GM18508 (cell line): ENCODE measurements at regions not wholly inside any gene's neighbourhood (a gene's known extent, or its start where the extent isn't known, plus 50 kb on each side); places are given as distances from the start of the nearest gene placed in this dataset.

Experiments used
- ATAC-seq: cut with Tn5 transposase; IDR thresholded peaks from one replicate; pipeline ENCODE4 v1.9.1; 2021; ENCODE audit warnings: moderate number of reproducible peaks; ENCODE audit not compliant: insufficient read depth, unreplicated experiment

DNA sequence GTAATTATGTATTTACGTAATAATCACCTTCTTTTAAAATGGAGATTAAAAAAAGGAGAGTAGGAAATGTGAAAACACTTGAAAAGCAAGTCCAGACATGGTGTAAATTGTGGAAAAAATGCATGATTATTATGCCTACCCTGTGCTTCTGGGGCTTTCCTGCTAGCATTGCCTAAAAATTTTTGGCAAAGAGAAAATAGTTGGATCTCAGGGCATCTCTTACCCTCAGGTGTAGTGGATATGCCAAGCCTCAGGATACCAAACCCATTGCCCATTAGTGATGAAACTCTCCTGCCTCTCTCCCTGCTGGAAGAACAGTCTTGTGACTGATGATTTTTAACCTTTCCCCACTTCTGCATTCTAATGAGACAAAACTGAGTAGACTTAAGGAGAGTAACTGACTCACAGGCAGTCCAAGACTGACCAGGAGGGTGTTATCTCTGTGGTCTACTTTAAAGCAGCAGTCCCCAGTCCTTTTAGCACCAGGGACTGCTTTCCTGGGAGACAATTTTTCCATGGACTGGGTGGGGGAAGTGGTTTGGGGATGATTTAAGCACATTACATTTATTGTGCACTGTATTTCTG, 174.6 kb downstream of the ZNF330 start:
- ATAC-seq, result no peak

GRCh38 chr4:141395919-141396318, 175.2 kb downstream of the ZNF330 start:
- no peak for ATAC-seq

DNA sequence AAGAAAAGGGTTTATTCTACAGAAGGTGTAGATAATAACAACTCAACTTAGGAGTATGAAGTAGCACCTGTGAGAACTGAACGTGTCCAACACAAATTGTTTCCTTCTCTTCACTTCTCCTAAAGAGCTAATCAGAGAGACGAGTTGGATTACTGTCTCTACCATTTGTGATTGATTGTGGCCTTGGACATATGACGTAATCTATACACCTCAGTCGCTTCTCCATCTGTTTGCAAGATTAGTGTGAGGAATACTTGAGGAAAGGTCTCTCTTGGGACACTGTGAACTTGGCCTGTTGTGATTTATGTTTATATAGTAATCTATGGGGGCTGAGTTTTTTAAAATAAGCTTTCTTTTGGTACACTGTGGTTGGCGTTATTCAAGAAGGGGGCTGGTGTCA, 182.0 kb downstream of the ZNF330 start:
- ATAC-seq, result no peak

DNA sequence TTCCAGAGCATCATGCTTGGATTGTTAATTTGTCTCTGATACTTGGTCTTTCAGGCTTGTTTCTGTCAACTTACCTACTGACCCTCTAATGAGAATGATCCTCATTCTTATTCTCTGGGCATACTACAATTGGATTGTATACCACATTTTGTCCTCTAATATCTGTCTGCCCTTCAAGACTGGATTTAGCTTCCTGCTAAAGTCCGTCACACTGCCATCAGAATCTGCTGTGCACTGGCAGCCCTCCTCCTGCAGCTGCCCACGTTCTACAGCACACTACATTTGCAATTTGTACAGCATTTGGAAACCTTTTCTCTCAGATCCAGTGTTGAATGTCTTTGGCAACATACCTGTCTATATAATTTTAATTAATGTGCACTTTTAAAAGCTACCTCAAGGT, 183.1 kb downstream of the ZNF330 start:
- ATAC-seq, result no peak

- ATAC-seq, result no peak
These were observed 185.5 kb downstream of the ZNF330 start for GRCh38 chr4:141406237-141406636.

- no peak for ATAC-seq
These were observed 188.9 kb downstream of the ZNF330 start for GRCh38 chr4:141409556-141409955.

- no peak for ATAC-seq
These were observed 190.1 kb downstream of the ZNF330 start for GRCh38 chr4:141410839-141411238.

DNA sequence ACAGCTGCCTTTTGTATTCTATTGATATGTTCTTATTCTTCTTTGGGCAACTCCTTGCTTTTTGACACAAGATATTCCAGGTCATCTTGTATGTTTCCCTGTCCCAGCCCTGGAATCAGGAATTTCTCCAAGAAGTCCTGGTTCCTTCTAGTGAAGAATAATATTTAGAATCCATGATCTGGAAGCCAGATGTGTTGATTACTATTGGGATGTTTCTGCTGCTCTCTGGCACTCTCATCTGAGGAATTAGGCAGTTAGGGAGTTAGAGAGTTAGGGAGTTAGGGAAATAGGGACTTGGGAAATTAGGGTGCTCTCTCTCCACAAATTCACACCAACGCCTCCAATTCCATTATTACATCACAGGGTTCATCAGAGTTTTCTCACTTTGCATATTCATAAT, 191.2 kb downstream of the ZNF330 start:
- no peak for ATAC-seq

DNA sequence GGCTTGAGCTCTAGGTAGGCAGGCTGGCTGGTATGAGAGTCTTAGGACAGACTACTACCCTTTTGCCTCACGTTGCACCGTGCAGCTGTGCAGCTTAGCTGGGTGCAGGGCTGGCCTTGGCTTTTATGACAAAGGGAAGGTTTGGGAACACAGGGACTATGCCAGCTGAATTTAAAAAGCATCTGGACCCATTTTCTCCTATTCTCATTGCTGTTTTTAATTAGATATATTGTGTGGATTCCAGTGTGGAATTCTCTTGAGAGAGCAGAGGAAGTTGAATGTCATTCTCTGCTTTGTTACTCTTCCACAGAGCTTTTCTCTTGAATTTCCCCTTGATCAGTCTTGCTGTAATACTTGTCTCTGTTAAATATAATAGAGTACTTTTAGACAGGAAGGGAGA, 192.7 kb downstream of the ZNF330 start:
- no peak for ATAC-seq

DNA sequence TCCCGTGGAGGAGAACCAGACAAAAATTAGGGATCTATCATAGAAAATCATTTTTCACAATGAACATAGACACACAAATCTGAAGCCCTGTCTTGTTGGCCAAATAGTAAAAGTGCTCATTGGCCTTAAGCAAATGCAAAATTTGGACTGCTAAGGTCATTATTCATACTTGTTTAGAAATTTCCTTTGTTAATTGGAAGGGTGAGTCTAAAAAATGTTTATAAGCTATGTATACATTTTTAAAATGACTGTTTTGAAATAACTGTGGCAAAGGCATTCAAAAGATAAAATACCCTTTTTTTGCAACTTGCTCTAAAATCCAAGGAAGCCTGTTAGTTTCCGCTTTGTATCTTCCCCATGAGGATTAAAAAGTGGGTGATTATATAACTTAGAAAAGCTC, 195.0 kb downstream of the ZNF330 start:
- no peak for ATAC-seq

DNA sequence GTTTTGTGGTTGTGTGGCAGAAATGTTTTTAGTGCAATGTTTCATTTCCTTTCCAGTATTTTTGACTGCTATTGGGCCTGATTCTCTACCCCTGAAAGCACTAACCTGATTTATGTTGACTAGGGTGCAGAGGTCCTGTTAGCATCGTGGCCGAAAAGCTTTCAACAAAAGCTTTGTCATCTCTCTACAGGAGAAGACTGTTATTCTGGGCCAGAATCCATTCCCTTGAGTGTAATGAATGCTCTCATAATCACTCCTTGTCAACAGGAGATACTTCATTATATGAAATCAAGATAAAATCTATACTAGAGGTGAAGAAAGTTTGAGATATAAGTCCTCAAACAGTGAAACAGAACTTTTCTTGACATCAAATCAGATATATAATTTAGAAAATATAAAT, 195.5 kb downstream of the ZNF330 start:
- no peak for ATAC-seq

- ATAC-seq, result no peak
These were observed 196.1 kb downstream of the ZNF330 start for GRCh38 chr4:141416677-141417363.

DNA sequence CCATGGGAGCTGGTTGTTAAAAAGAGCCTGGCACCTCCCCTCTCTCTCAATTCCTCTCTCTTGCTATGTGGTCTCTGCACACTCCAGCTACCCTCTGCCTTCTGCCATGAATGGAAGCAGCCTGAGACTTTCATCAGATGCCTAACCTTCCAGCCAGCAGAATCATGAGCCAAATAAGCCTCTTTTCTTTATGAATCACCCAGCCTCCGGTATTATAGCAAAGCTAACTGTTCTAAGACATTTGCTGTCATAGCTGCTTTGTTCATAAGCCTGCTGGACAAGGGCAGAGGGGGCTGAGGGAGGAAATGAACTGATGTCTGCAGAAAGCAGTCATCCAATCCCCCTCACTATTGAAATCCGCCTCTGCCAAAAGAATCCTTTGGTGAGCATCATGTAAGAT, 196.7 kb downstream of the ZNF330 start:
- no peak for ATAC-seq

GRCh38 chr4:141425124-141425523, 204.4 kb downstream of the ZNF330 start:
- no peak for ATAC-seq

DNA sequence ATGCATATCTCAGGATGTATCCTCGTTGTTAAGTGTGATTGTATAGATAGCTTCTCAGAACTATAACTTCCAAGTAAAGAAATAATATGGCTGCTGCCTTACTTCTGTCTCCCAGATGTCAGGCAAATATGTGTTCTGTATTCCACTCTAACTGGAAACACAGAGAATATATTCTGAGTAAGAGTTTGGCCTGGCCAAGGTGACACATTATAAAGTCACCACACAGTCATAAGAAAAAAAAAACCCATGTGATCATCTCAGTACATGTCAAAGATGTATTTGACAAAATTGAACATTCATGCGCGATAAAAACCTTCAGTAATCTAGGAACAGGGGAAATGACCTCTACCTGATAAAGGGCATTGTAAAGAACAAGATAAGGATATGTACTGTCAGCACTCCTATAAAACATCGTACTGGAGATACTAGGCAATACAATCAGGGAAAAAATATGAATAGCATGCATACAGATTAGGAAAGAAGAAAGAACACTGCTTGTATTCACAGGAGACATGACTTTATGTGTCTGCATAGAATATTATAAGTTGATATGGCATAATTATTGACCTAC, 207.1 kb downstream of the ZNF330 start:
- ATAC-seq, result no peak

DNA sequence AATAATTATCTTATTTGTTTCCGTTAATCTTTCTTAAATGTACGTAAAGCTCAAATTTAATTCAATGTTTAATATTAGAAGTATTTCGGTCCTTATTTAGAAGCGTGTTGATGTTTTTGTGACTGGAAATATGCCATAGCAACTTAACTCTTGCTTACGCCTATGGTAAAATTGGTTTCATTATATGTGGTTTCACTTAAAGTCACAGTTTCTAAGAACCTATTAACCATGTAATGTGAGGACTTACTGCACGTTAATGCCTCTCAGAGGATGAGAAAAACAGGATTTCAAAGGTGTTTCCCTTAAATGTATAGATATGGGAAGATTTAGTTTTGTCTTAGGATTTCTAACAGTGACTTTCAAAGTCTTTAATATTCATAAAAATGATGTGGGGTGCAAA, 206.4 kb upstream of the IL15 start:
- no peak for ATAC-seq

- no peak for ATAC-seq
These were observed 205.7 kb upstream of the IL15 start for GRCh38 chr4:141430686-141431085.

DNA sequence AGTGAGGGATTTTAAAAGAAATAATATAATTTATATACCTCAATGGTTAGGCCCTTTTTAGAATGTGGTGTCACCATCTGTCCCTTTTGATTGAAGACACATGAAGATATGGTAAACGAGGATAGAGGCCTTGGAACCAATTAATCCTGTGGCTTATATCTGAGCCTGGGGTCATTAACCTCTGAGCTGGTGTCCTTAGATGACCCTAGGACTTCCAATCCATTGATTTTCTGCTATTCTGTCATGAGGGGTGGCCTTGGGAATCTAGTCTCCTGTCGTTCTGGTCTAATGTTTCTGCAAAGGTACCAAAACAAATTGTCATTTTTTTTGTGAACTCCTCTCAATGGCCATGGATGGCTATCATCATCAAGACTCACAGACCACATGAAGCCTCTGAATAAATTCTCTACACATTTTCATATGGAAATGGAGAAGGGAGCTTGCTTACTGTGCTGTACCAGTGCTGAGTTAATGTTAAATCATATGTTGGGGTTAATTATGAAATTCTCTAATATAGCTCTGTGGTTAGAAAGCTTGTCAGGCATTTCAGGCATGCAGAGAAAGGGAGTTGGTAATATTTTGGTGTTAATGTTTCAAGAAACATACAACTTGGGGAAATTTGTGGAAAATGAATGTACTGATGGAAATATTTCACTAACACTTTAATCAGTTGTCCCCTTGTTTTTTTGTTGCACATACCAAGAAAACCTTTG, 204.2 kb upstream of the IL15 start:
- no peak for ATAC-seq

GRCh38 chr4:141435446-141436225, 200.7 kb upstream of the IL15 start:
- no peak for ATAC-seq

GRCh38 chr4:141439223-141439622, 197.2 kb upstream of the IL15 start:
- ATAC-seq, result no peak

- ATAC-seq, result no peak
These were observed 188.6 kb upstream of the IL15 start for GRCh38 chr4:141447761-141448160.
